Adrenal gland (tissue), 5 donors: ENCODE measurements at regions not wholly inside any gene's neighbourhood (a gene's known extent, or its start where the extent isn't known, plus 50 kb on each side); places are given as distances from the start of the nearest gene placed in this dataset.

Experiments used
- POLR2A ChIP-seq, 2 donors: fragments of 450-650 bp; IDR thresholded peaks; one replicate each; pipeline ENCODE4 v1.6.1; 2017; ENCODE audit warnings: antibody characterized with exemption in 2 of 2, mild to moderate bottlenecking in 2 of 2, moderate library complexity in 1 of 2
- TF ChIP-seq, protein P1 (sequence below), 6 experiments: fragments of 450-650 bp in 4 of 6; fragments of 200-600 bp in 2 of 6; sonication (generic) in 1 of 6; IDR thresholded peaks; 1 replicate in 5 of 6; 2 replicates in 1 of 6; pipeline versions ENCODE4 v1.5.1 to v1.8.0; 2016 to 2021; ENCODE audit warnings: antibody characterized with exemption in 6 of 6, mild to moderate bottlenecking in 2 of 6, moderate library complexity in 1 of 6
- donor health status: DM: no; HTN: no; CAD: no.

DNA sequence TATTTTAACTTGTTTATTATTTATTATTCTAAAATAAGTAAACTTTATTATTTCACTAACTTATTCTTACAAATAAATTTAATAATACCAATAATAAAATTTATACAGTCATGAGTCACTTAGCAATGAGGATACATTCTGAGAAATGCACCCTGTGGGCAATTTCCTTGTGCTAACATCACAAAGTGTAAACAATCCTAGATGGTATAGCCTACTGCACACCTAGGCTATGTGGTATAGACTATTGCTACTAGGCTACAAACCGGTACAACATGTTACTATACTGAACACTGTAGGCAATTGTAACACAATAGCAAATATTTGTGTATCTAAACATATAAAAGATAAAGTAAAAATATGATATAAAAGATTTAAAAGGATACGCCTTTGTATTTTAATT is 479.5 kb downstream of the EPHA5 start:
- TF ChIP-seq, protein P1, sequence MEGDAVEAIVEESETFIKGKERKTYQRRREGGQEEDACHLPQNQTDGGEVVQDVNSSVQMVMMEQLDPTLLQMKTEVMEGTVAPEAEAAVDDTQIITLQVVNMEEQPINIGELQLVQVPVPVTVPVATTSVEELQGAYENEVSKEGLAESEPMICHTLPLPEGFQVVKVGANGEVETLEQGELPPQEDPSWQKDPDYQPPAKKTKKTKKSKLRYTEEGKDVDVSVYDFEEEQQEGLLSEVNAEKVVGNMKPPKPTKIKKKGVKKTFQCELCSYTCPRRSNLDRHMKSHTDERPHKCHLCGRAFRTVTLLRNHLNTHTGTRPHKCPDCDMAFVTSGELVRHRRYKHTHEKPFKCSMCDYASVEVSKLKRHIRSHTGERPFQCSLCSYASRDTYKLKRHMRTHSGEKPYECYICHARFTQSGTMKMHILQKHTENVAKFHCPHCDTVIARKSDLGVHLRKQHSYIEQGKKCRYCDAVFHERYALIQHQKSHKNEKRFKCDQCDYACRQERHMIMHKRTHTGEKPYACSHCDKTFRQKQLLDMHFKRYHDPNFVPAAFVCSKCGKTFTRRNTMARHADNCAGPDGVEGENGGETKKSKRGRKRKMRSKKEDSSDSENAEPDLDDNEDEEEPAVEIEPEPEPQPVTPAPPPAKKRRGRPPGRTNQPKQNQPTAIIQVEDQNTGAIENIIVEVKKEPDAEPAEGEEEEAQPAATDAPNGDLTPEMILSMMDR (IDR thresholded peaks at IDR 0.05) = no peak
- no peak for TF ChIP-seq POLR2A (IDR thresholded peaks at IDR 0.05)
